ENCODE measurements at regions not wholly inside any gene's neighbourhood (a gene's known extent, or its start where the extent isn't known, plus 50 kb on each side); places are given as distances from the start of the nearest gene placed in this dataset.

GRCh38 chr15:38755718-38756117 is 191.1 kb upstream of the RASGRP1 start:
- ChIA-PET POLR2A (no interaction called here), CTCF (no interaction called here)
- H3K36me3 ChIP-seq (ENCODE audit: control insufficient read depth, insufficient read depth, low read length), result no peaks in the 10 kb centered on the region
- DNase-seq (ENCODE audit: low read depth, low spot score) (no peak), ATAC-seq (no peak)
- in situ Hi-C loops (cut with HindIII; ENCODE audit: low pct_unique_long_range_greater_than_20kb, low sequenced_read_pairs) (no loop called here), intact Hi-C loops (cut with micrococcal nuclease; ENCODE audit: unreplicated experiment) (no loop called here)
- no peak for TF ChIP-seq POLR2AphosphoS5 (IDR thresholded peaks at IDR 0.05; ENCODE audit: low read depth, low read length)
- no peak for TF ChIP-seq CTCF (IDR thresholded peaks at IDR 0.05)
- no peak for TF ChIP-seq REST (IDR thresholded peaks at IDR 0.05; ENCODE audit: insufficient read depth in 1 of 2, low read depth in 2 of 2, low read length in 1 of 2)
- TF ChIP-seq TCF7L2 (IDR thresholded peaks at IDR 0.05; ENCODE audit: low read depth, low read length), result no peak
- no peak for TF ChIP-seq SIN3A (IDR thresholded peaks at IDR 0.05; ENCODE audit: borderline replicate concordance, insufficient read depth, low read depth, low read length)
- no peaks in the 10 kb centered on the region for H3K9me3 ChIP-seq (ENCODE audit: control insufficient read depth, insufficient read depth, low read depth, low read length)
- no peak overlapping the region for H3K4me3 ChIP-seq (ENCODE audit: low read depth in 2 of 2, low read length in 2 of 2)
- no TSS peak for BruUV-seq (replicated peaks)
- H3K4me1 ChIP-seq (ENCODE audit: control insufficient read depth, insufficient read depth, low read length), result no peaks in the 10 kb centered on the region
- H3K27me3 ChIP-seq (ENCODE audit: control insufficient read depth, insufficient read depth, low read length), result no peaks in the 10 kb centered on the region
- no peak overlapping the region for H3K27ac ChIP-seq (ENCODE audit: low read length)

GRCh38 chr15:38756441-38756840 is 191.8 kb upstream of the RASGRP1 start:
- DNase-seq (ENCODE audit: low read depth, low spot score) (no peak), ATAC-seq (no peak)
- H3K27ac ChIP-seq (ENCODE audit: low read length), result no peak overlapping the region
- in situ Hi-C loops (cut with HindIII; ENCODE audit: low pct_unique_long_range_greater_than_20kb, low sequenced_read_pairs) (no loop called here), intact Hi-C loops (cut with micrococcal nuclease; ENCODE audit: unreplicated experiment) (no loop called here)
- H3K36me3 ChIP-seq (ENCODE audit: control insufficient read depth, insufficient read depth, low read length), result no peaks in the 10 kb centered on the region
- H3K27me3 ChIP-seq (ENCODE audit: control insufficient read depth, insufficient read depth, low read length), result no peaks in the 10 kb centered on the region
- no peak overlapping the region for H3K4me3 ChIP-seq (ENCODE audit: low read depth in 2 of 2, low read length in 2 of 2)
- POLR2A ChIA-PET, result interaction anchor here (0.7 kb wide), 1 partner anchor 1573 kb away, joined by 4 read pairs; no protein-coding TSS in a partner anchor
- CTCF ChIA-PET, result no interaction called here
- TF ChIP-seq REST (IDR thresholded peaks at IDR 0.05; ENCODE audit: insufficient read depth in 1 of 2, low read depth in 2 of 2, low read length in 1 of 2), result no peak
- no peak for TF ChIP-seq CTCF (IDR thresholded peaks at IDR 0.05)
- TF ChIP-seq POLR2AphosphoS5 (IDR thresholded peaks at IDR 0.05; ENCODE audit: low read depth, low read length), result no peak
- no peak for TF ChIP-seq SIN3A (IDR thresholded peaks at IDR 0.05; ENCODE audit: borderline replicate concordance, insufficient read depth, low read depth, low read length)
- TF ChIP-seq TCF7L2 (IDR thresholded peaks at IDR 0.05; ENCODE audit: low read depth, low read length), result no peak
- no peaks in the 10 kb centered on the region for H3K4me1 ChIP-seq (ENCODE audit: control insufficient read depth, insufficient read depth, low read length)
- H3K9me3 ChIP-seq (ENCODE audit: control insufficient read depth, insufficient read depth, low read depth, low read length), result no peaks in the 10 kb centered on the region
- no TSS peak for BruUV-seq (replicated peaks)

Data from Panc1 (cell line).